IMR-90 (cell line): ENCODE measurements at regions not wholly inside any gene's neighbourhood (a gene's known extent, or its start where the extent isn't known, plus 50 kb on each side); places are given as distances from the start of the nearest gene placed in this dataset.

Experiments used
- CEBPB ChIP-seq: IDR thresholded peaks from 2 replicates; pipeline ENCODE4 v1.6.1; 2012; ENCODE audit warnings: low read depth, low read length, improper control_type of control experiment
- CTCF ChIP-seq: conservative IDR thresholded peaks from 2 replicates; pipeline ENCODE4 v1.5.1; 2012; ENCODE audit warnings: mild to moderate bottlenecking, low read depth, low read length, improper control_type of control experiment
- FOS ChIP-seq: fragments of 150-350 bp; IDR thresholded peaks from 2 replicates; pipeline ENCODE4 v1.6.1; 2016; ENCODE audit warnings: low read depth, low read length
- POLR2A ChIP-seq: IDR thresholded peaks from 2 replicates; pipeline ENCODE4 v1.6.1; 2012; ENCODE audit warnings: mild to moderate bottlenecking, low read depth, low read length
- RAD21 ChIP-seq: IDR thresholded peaks from 2 replicates; pipeline ENCODE4 v1.6.1; 2012; ENCODE audit warnings: low read length, improper control_type of control experiment
- RFX5 ChIP-seq: IDR thresholded peaks from 2 replicates; pipeline ENCODE4 v1.8.0; 2012; ENCODE audit warnings: low read depth, mild to moderate bottlenecking, low read length, moderate library complexity
- SMC3 ChIP-seq: fragments of 150-350 bp; IDR thresholded peaks from 2 replicates; pipeline ENCODE4 v1.6.1; 2016; ENCODE audit warnings: low read depth, mild to moderate bottlenecking, antibody characterized with exemption, low read length, moderate library complexity
- USF2 ChIP-seq: fragments of 150-350 bp; IDR thresholded peaks from 2 replicates; pipeline ENCODE4 v1.6.1; 2017; ENCODE audit warnings: mild to moderate bottlenecking, antibody characterized with exemption, low read length, low read depth

DNA sequence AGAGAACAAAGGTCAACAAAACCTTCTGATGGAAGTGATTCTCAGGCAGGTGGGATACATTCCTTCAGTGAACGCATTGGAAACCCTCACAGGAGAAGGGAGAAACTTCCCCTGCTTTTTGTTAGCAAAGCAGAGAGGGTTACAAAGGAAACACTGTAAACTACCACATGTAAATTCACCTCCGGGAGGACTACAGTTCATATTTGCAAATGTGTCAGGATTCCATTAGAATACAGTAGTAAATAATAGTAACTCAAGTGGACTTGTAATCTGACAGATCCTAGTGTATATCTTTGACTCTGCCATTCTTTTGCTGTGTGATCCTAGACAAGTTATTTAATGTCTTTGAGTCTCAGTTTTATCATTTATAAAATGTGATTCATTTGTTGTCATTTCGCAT is 504.3 kb upstream of the NRP1 start:
- TF ChIP-seq CTCF (no peak), SMC3 (no peak), FOS (no peak), RAD21 (no peak), POLR2A (no peak), USF2 (no peak), CEBPB (no peak), RFX5 (no peak)
